ENCODE measurements at regions not wholly inside any gene's neighbourhood (a gene's known extent, or its start where the extent isn't known, plus 50 kb on each side); places are given as distances from the start of the nearest gene placed in this dataset.
A peak's percentile ranks its signal among the peaks of the same experiment; 100 is the strongest.

GRCh38 chr20:39398656-39399055 lies 436.5 kb downstream of the DHX35 start:
- DNase-seq (ENCODE audit: low spot score), result no peak

GRCh38 chr20:39397646-39398045 lies 435.5 kb downstream of the DHX35 start:
- DNase-seq (ENCODE audit: low spot score), result no peak

- no peak for DNase-seq (ENCODE audit: low spot score)
Measured at GRCh38 chr20:39395478-39396291, 433.5 kb downstream of the DHX35 start.

GRCh38 chr20:39394461-39394860 lies 432.3 kb downstream of the DHX35 start:
- DNase-seq (ENCODE audit: low spot score), result no peak

- no peak for DNase-seq (ENCODE audit: low spot score)
Measured at GRCh38 chr20:39390186-39390585, 428.0 kb downstream of the DHX35 start.

DNA sequence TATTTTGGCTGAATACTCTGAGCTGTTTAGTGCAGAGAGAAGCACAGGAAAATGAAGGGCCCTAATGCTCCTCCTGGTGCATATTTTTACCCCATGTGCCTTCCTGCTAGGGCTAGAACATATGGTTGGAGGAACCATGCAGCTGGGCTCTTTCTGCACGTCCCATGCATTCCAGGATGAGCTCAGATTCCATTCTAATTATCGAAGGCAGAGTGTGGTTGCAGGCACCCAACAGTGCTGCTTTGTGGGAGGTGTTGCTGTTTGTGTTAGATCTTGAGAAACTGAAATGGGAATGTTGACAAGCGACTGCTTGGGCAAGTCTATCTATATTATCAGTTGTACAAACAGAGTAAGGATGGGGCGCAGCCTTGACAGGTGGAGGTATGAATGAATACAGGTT lies 419.5 kb downstream of the DHX35 start:
- no peak for DNase-seq (ENCODE audit: low spot score)

- no peak for DNase-seq (ENCODE audit: low spot score)
Measured at GRCh38 chr20:39378776-39379175, 416.6 kb downstream of the DHX35 start.

DNA sequence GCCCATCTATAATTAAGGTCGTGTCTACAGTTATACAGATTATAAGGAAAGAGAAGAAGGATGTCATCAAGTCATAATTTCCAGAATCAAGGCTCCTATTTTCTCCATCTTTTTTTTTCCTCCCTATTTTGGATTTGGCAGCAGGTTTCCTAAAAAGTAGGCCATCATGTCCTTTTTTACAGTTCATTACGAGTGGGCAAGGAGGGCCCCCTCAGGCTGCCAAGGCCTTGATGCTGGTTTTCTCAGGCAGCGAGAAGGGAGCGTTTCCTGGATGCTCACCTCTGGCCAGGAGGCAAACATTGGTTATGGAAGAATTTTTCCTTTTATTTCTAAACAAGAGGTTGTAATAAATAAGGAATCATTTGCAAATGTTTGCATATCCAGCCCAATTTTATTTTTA lies 414.6 kb downstream of the DHX35 start:
- DNase-seq (ENCODE audit: low spot score), result no peak

DNA sequence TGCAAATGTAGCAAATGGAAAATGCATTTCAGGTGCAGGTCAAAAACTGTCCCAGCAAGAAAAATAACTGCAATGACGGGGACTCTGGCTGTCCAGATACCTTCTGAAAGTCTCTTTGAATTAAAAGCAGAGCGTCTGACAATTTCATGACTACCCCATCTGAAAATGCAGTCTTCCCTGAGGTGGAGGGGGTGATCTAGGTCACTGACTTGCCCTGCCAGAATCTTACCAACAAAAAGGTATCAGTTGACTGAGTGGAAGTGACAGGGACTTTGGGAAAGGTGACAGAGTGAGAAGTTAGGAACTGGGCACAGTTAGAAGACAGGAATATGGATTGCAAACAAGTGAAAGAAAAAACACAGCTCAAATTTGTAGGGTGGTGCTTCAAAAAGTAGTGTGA lies 402.2 kb downstream of the DHX35 start:
- DNase-seq (ENCODE audit: low spot score), result no peak

- no peak for DNase-seq (ENCODE audit: low spot score)
Measured at GRCh38 chr20:39359981-39360620, 398.0 kb downstream of the DHX35 start.

- peak; percentile 2 for DNase-seq (ENCODE audit: low spot score)
Measured at GRCh38 chr20:39358052-39358451, 395.9 kb downstream of the DHX35 start.

DNA sequence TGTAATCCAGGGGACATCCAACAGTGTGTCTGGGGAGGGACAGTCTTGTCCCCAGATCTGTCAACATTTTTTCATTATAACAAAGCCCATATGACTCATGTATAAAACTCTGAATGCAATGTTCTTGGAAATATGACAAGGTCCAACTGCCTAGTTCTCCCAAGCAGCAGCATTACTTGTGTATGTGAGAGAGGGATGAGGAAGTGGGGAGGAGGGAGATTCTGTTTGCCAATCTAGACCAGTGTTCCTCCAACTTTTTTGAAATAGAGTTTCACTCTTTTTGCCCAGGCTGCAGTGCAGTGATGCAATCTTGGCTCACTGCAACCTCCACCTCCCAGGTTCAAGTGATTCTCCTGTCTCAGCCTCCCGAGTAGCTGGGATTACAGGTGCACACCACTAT lies 394.8 kb downstream of the DHX35 start:
- no peak for DNase-seq (ENCODE audit: low spot score)

DNA sequence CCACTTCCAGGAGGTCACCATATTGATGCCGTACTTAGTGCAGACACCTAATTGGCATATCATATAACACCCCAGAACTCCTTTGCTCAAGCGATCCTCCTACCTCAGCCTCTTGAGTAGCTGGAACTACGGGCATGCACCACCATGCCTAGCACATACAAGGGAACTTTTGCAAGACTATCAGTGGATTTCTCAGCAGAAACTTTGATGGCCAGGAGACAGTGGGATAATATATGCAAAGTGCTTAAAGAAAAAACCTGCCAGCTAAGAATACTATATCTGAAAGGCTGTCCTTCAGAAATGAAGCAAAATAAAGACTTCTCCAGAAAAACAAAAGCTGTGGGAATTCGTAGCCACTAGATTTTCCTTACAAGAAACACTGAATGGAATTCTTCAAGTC lies 387.1 kb downstream of the DHX35 start:
- no peak for DNase-seq (ENCODE audit: low spot score)

DNA sequence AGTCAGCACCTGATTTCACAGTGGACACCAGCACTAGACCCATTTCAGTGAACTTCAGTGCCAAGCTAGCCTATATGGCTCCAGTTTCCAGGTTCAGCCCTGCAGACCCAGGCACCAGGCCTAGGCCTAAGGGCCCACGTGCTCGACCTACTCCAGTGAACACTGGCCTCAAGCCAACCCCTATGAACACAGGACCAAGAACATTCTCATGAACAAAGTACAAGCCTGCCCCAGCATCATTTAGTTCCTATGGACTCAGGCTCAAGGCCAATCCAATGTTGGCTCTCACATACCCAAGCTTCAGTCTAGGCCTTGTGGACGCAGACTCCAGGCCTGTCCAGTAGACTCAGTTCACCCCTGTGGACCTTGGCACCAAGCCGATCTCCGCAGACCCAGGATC lies 385.5 kb downstream of the DHX35 start:
- no peak for DNase-seq (ENCODE audit: low spot score)

DNA sequence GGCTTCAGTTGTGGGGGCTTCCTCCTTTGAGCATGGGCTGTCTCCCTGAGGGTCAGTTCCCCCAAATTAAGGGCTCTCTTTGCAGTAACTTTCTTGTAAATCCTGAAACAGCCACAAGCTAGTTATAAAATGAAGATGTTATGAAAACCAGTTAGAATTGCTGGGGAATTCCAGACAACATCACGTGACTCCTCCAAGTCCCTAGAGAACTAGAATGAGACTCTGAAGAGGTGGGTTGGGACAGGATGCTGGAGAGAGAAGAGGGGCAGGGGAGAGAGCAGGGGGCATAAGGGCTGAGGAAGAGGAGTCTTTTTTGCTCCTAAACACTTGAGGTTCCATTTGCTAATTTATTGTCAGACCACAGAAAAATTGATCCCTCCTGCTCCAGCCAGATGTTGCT lies 380.3 kb downstream of the DHX35 start:
- DNase-seq (ENCODE audit: low spot score), result no peak

DNA sequence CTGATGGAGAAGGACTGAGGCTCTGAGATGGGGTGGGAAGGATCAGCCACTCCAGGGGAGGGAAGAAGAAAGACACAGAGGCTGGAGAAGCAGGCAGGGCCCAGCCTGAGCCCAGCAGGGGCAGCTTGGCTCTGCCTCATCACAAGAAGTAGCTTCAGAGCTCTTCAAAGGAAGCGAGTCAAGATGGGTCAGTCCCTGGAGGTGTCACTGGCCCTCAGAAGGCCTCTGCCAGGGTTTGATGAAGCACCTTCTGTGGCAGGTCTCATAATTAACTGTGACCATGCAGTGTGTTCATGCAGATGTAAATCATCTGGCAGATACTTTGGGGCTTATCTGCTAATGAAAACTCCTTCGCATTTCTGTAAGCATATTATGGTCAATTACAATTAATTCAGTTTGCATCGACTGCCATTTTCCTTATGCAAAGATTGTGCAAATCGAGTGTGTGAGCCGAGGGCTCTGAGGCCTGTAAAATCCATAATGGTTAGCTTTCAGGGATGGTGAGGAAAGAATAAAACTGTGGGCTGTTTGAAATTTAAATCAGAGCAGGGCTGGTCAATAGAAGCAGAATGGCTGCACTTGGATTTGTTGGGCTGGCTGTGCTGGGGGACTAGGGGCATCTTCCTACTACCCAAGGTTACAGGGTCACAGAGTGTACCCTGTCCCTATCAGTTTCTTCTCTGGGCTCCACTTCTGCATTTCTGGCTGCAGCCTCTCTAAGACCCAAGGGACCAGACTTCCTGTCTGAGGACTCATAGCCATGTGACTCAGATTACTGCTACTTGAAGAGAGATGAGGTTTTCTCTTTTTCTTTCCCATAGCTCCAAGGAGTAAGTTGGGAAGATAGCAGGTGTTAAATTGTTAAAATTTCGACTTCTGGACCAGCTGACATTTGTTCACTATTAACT lies 376.6 kb downstream of the DHX35 start:
- DNase-seq (ENCODE audit: low spot score), result peak; percentile 1

- DNase-seq (ENCODE audit: low spot score), result no peak
Measured at GRCh38 chr20:39333211-39333610, 371.1 kb downstream of the DHX35 start.

- no peak for DNase-seq (ENCODE audit: low spot score)
Measured at GRCh38 chr20:39328347-39328746, 366.2 kb downstream of the DHX35 start.

DNA sequence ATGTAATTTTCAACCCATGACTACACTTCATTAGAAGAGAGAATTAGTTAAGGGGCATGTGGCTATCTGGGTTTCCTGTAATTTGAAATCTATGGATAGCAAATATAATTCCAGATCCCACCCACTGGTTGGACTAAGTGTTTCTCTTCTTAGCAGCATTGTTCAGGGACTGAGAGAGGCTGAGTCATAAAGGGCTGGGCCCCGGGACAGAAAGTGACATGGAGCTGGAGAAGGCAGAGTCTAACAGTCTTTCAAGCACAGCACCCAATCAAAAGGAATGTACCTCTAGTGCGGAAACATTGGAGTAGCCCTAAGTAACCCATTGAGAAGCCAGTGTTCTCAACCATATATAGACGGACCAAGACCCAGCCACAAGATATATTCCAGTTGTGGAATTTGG lies 363.9 kb downstream of the DHX35 start:
- DNase-seq (ENCODE audit: low spot score), result no peak

DNA sequence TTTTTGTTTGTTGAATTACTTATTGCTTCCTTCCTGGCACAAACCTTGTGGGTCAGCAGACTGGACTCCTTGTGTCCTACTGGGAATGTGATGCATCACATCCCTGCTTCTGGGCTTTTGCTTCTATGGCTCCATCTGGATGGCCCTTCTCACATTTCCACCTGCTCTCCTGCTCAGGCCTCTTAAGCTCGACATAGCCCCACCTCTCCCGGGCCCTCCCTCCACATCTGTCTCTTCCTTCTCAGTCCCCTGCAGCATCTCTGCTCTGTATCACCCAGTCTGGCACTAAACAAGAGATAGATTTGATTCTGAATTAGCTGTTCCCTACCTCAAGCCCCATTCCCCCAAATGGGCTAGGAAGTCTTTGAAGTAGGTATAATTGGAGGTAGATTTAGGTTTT lies 356.8 kb downstream of the DHX35 start:
- no peak for DNase-seq (ENCODE audit: low spot score)

DNA sequence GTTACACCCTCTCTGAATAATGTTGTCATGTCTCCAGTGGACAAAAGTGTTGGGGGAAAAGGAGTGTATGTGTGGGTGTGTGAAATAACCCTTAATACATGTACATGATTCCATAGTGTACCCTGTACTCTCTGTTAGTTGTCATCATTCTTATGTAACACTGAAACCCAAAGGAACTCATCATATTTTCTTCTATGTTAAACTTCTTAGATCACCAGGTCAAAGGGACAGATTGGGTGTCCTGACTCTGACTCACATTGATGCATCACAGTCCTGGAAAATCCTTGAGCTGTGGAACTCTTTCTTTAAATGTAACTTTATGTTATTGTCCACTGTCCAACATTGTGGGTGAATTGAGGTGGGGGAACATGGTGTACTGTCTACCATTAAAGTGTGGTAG lies 350.5 kb downstream of the DHX35 start:
- no peak for DNase-seq (ENCODE audit: low spot score)

DNA sequence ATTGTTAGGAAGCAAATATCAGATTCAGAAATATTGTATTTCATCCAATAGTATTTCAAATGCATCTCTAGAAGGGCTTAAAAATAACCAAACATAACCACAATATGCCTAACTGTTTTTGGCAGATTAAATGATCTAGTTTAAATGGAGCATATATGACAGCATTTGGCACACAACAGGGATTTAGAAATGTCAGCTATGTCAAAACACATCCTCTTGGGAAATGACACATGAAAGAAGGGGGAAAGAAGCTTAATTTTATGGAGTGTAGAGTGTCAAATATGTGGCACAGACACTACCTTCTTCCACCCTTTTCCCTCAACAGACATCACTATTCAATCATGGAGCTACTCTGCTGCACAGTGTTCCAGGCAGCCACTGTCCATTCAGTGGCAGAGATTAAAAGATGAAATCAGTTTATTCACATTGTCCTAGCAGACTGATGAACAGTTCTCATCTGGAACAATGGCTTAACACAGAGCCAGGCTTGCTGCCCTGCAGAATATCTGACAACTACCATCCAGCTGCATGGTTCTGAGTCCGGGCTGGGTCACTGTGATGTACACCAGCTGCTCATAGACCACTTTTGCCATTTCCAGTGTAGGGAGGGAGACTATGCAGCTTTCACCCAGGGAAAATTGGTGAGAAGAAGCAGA lies 349.8 kb downstream of the DHX35 start:
- peak; percentile 58 for DNase-seq (ENCODE audit: low spot score)

Measured in putamen (tissue), 1 donor.